Activated T-cell treated with anti-CD3 and anti-CD28 coated beads, Interleukin-2, amount 50 U/mL, for 24 hours (primary cell): ENCODE measurements at regions not wholly inside any gene's neighbourhood (a gene's known extent, or its start where the extent isn't known, plus 50 kb on each side); places are given as distances from the start of the nearest gene placed in this dataset.

Source experiments
- DNase-seq: peaks from one replicate; pipeline ENCODE4 v3.0.0-alpha.2; 2020
- H3K27ac Mint-ChIP-seq: 2 replicates; pipeline ENCODE4 v1.8.0; 2020; ENCODE audit warnings: mild to moderate bottlenecking, mixed read lengths
- H3K27me3 Mint-ChIP-seq: 2 replicates; pipeline ENCODE4 v1.8.0; 2020; ENCODE audit warnings: mixed read lengths
- H3K36me3 Mint-ChIP-seq: 2 replicates; pipeline ENCODE4 v1.8.0; 2020; ENCODE audit warnings: low read depth, mixed read lengths
- H3K4me1 Mint-ChIP-seq: 2 replicates; pipeline ENCODE4 v1.8.0; 2020; ENCODE audit warnings: low read depth, mixed read lengths
- H3K4me3 Mint-ChIP-seq: 2 replicates; pipeline ENCODE4 v1.8.0; 2020; ENCODE audit warnings: mild to moderate bottlenecking, moderate library complexity, mixed read lengths
- H3K9me3 Mint-ChIP-seq: 2 replicates; pipeline ENCODE4 v1.8.0; 2020; ENCODE audit warnings: mixed read lengths

DNA sequence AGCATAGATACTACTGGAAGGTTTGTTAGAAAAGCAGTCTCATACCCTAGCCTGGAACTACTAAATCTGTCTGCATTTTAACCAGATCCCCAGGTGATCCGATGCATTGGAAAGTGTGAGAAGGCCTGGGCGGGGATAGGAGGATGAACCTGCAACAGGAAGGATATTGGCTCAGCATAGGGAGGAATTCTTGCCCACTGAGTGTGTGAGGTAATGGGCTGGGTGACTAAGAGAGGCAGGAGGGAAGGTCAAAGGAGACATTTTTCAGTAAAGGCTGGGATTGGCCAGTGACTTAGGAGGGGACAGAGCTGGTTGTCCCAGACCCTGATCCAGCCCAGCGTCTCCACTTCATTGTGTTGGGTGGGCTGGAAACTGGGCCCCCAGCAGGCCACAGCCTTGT is 191.0 kb upstream of the LRFN2 start:
- Mint-ChIP-seq H3K4me3 (no peak overlapping the region), H3K36me3 (no peaks in the 10 kb centered on the region), H3K27me3 (peaks cover 7% of the 10 kb centered on the region), H3K4me1 (no peaks in the 10 kb centered on the region), H3K9me3 (no peaks in the 10 kb centered on the region), H3K27ac (no peak overlapping the region)
- DNase-seq, result no peak

DNA sequence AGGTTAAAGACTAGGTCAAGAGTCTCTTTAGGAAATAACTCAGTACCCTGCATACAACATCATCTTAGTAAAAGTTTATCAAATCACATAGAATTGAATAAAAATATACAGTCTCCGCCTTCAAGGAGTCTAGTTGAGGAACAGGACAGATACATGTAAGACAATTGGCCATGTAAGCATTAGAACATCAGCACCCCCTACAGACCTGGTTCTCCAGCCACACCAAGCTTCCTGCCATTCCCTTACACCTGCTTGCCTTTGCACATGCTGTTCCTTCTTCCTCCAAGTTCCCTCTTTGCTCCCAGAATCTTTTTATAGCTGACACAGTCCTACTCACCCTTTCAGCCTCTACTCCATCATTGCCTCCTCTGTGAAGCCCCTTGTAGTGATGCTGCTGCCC is 187.8 kb upstream of the LRFN2 start:
- peaks cover 20% of the 10 kb centered on the region for H3K27me3 Mint-ChIP-seq
- no peak for DNase-seq
- no peaks in the 10 kb centered on the region for H3K36me3 Mint-ChIP-seq
- no peak overlapping the region for H3K27ac Mint-ChIP-seq
- no peaks in the 10 kb centered on the region for H3K4me1 Mint-ChIP-seq
- H3K4me3 Mint-ChIP-seq, result no peak overlapping the region
- no peaks in the 10 kb centered on the region for H3K9me3 Mint-ChIP-seq

DNA sequence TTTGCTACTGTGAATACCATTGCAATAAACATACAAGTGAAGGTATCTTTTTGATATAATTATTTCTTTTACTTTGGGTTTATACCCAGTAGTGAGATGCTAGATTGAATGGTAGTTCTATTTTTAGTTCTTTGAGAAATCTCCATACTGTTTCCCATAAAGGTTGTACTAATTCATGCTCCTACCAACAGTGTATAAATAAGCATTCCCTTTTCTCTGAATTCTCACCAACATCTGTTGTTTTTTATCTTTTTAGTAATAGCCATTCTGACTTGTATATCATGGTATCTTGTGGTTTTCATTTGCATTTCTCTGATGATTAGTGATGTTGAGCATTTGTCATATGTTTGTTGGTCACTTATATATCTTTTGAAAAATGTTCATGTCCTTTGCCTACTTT is 183.6 kb upstream of the LRFN2 start:
- H3K36me3 Mint-ChIP-seq, result no peaks in the 10 kb centered on the region
- H3K4me3 Mint-ChIP-seq, result no peak overlapping the region
- H3K27me3 Mint-ChIP-seq, result peaks cover 26% of the 10 kb centered on the region
- H3K27ac Mint-ChIP-seq, result no peak overlapping the region
- DNase-seq, result no peak
- no peaks in the 10 kb centered on the region for H3K4me1 Mint-ChIP-seq
- no peaks in the 10 kb centered on the region for H3K9me3 Mint-ChIP-seq

- Mint-ChIP-seq H3K36me3 (no peaks in the 10 kb centered on the region), H3K27me3 (peaks cover 11% of the 10 kb centered on the region), H3K9me3 (no peaks in the 10 kb centered on the region), H3K4me3 (no peak overlapping the region), H3K27ac (no peak overlapping the region), H3K4me1 (no peaks in the 10 kb centered on the region)
- no peak for DNase-seq
Observed at GRCh38 chr6:40764726-40765125, 177.6 kb upstream of the LRFN2 start.

- no peak for DNase-seq
- H3K9me3 Mint-ChIP-seq, result no peaks in the 10 kb centered on the region
- H3K27ac Mint-ChIP-seq, result no peak overlapping the region
Observed at GRCh38 chr6:40762981-40763380, 175.8 kb upstream of the LRFN2 start.

DNA sequence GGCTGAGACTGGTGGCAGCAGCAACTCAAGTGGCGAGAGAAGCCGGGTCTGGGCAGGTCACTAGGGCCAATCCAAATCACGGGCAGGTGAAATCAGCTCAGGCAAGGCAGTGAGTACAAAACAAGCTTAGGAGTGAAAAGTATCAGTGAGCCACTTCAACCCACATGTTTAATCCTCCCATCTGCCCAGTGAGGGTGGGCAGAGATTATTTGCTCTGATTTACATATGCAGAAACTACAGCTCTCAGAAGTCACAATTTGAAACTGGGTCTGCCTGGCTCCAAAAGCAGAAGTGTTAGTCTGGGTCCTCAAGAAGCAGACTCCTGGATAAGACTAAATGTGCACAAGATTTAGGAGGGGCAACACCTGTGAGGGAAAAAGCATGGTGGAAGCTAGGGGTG is 173.7 kb upstream of the LRFN2 start:
- Mint-ChIP-seq H3K9me3 (no peaks in the 10 kb centered on the region), H3K4me3 (no peak overlapping the region), H3K27me3 (peaks cover 32% of the 10 kb centered on the region), H3K36me3 (no peaks in the 10 kb centered on the region), H3K27ac (no peak overlapping the region), H3K4me1 (no peaks in the 10 kb centered on the region)
- DNase-seq, result no peak

More at GRCh38 chr6:40762981-40763380, 175.8 kb upstream of the LRFN2 start:
- peaks cover 17% of the 10 kb centered on the region for H3K27me3 Mint-ChIP-seq
- H3K4me3 Mint-ChIP-seq, result no peak overlapping the region
- no peaks in the 10 kb centered on the region for H3K4me1 Mint-ChIP-seq
- H3K36me3 Mint-ChIP-seq, result no peaks in the 10 kb centered on the region

DNA sequence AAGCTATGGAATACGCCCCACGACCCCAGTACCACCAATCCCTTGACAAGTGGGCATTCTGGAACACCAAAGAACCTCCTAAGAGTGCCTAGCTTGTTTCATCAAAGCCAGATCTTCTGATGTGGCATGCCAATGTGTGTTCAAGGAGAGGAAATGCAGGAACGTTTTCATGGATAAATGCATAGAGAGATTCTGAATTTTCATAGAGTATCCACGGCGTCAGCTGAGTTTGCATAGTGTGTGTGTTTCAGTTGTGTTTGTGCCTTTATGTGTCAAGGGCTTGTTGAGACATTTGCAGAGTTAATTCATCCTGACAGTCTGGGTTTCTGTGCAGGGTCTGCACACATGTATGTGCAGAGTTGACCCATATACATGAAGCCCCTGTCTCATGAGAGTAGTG is 172.7 kb upstream of the LRFN2 start:
- Mint-ChIP-seq H3K27me3 (peaks cover 40% of the 10 kb centered on the region), H3K4me1 (peaks cover 5% of the 10 kb centered on the region), H3K36me3 (no peaks in the 10 kb centered on the region), H3K4me3 (no peak overlapping the region), H3K9me3 (no peaks in the 10 kb centered on the region), H3K27ac (no peak overlapping the region)
- DNase-seq, result no peak

- no peaks in the 10 kb centered on the region for H3K9me3 Mint-ChIP-seq
- H3K4me3 Mint-ChIP-seq, result no peak overlapping the region
- no peaks in the 10 kb centered on the region for H3K36me3 Mint-ChIP-seq
- DNase-seq, result no peak
- no peak overlapping the region for H3K27ac Mint-ChIP-seq
- H3K4me1 Mint-ChIP-seq, result peaks cover 5% of the 10 kb centered on the region
- peaks cover 46% of the 10 kb centered on the region for H3K27me3 Mint-ChIP-seq
Observed at GRCh38 chr6:40759264-40759663, 172.1 kb upstream of the LRFN2 start.

- peaks cover 58% of the 10 kb centered on the region for H3K27me3 Mint-ChIP-seq
- H3K36me3 Mint-ChIP-seq, result no peaks in the 10 kb centered on the region
- H3K27ac Mint-ChIP-seq, result no peak overlapping the region
- no peak for DNase-seq
- H3K4me1 Mint-ChIP-seq, result peaks cover 5% of the 10 kb centered on the region
- H3K4me3 Mint-ChIP-seq, result no peak overlapping the region
- no peaks in the 10 kb centered on the region for H3K9me3 Mint-ChIP-seq
Observed at GRCh38 chr6:40755749-40756452, 168.7 kb upstream of the LRFN2 start.

- H3K27me3 Mint-ChIP-seq, result peaks cover 58% of the 10 kb centered on the region
- H3K27ac Mint-ChIP-seq, result no peak overlapping the region
- H3K4me1 Mint-ChIP-seq, result peaks cover 5% of the 10 kb centered on the region
- H3K36me3 Mint-ChIP-seq, result no peaks in the 10 kb centered on the region
- H3K9me3 Mint-ChIP-seq, result no peaks in the 10 kb centered on the region
- no peak for DNase-seq
- H3K4me3 Mint-ChIP-seq, result no peak overlapping the region
Observed at GRCh38 chr6:40755046-40755681, 168.0 kb upstream of the LRFN2 start.

GRCh38 chr6:40754461-40755045 is 167.4 kb upstream of the LRFN2 start:
- Mint-ChIP-seq H3K27me3 (peaks cover 61% of the 10 kb centered on the region), H3K4me1 (peaks cover 5% of the 10 kb centered on the region), H3K27ac (no peak overlapping the region), H3K4me3 (no peak overlapping the region), H3K36me3 (no peaks in the 10 kb centered on the region), H3K9me3 (no peaks in the 10 kb centered on the region)
- no peak for DNase-seq

- no peak overlapping the region for H3K27ac Mint-ChIP-seq
- H3K4me1 Mint-ChIP-seq, result peaks cover 5% of the 10 kb centered on the region
- H3K9me3 Mint-ChIP-seq, result no peaks in the 10 kb centered on the region
- H3K36me3 Mint-ChIP-seq, result no peaks in the 10 kb centered on the region
- peaks cover 61% of the 10 kb centered on the region for H3K27me3 Mint-ChIP-seq
- H3K4me3 Mint-ChIP-seq, result no peak overlapping the region
- DNase-seq, result no peak
Observed at GRCh38 chr6:40753675-40754448, 166.7 kb upstream of the LRFN2 start.

DNA sequence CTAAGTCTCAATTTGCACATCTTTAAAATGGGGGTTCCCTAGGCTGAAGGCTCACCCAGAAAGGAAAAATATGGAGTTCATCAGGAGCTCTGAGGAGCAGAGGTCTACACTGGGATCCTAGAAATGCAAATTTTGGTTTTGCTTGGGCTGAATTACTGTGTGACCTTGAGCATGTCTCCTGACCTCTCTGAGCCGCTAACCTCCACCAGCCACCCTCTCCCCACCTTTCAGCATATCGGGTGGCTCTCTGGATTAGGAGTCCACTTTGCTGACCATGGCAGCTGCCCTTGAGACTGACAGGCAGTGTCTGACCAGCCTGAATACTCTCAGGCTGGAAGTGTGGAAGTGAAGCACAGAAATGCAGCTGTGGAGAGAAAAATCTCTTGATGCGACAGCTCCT is 165.9 kb upstream of the LRFN2 start:
- Mint-ChIP-seq H3K27me3 (peaks cover 56% of the 10 kb centered on the region), H3K4me1 (peaks cover 5% of the 10 kb centered on the region), H3K9me3 (no peaks in the 10 kb centered on the region), H3K4me3 (no peak overlapping the region), H3K27ac (no peak overlapping the region), H3K36me3 (no peaks in the 10 kb centered on the region)
- DNase-seq, result no peak

DNA sequence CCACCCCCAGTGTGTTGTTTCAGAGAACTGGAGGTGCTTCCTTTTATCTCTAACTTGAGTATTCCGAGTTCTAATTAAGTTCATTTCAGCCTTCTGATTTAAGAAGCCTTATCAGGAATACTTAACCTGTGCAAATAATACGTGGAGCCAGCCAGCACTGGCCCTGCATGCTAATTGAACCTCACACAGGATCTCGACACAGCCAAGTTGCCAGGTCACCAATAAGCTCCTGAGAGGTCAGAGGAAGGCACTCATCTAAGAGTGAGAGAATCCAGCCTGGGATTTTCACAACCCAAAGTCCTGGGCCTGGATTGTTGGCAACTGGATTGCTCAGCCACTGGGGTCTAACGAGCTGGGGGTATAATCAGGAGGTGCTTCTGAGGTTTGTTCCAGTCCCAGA is 157.7 kb upstream of the LRFN2 start:
- H3K27me3 Mint-ChIP-seq, result peaks cover 16% of the 10 kb centered on the region
- H3K4me1 Mint-ChIP-seq, result no peaks in the 10 kb centered on the region
- H3K4me3 Mint-ChIP-seq, result no peak overlapping the region
- H3K36me3 Mint-ChIP-seq, result no peaks in the 10 kb centered on the region
- no peaks in the 10 kb centered on the region for H3K9me3 Mint-ChIP-seq
- H3K27ac Mint-ChIP-seq, result no peak overlapping the region
- no peak for DNase-seq
